A549 (cell line): ENCODE measurements at regions not wholly inside any gene's neighbourhood (a gene's known extent, or its start where the extent isn't known, plus 50 kb on each side); places are given as distances from the start of the nearest gene placed in this dataset.

Experiments used
- ATAC-seq, 2 experiments: fragments of 200-7000 bp in 1 of 2; fragments of >200 bp in 1 of 2; cut with Nextera tagmentation in 1 of 2; cut with Tn5 transposase in 1 of 2; 3 replicates each; pipeline versions ENCODE4 v1.8.0 to v1.9.1; 2018 to 2020; ENCODE audit warnings: mild to moderate bottlenecking in 1 of 2, moderate library complexity in 1 of 2
- CTCF ChIA-PET: fragments of 300-600 bp; sonication (Branson Sonifier 250); formaldehyde crosslinking; extraction: SDS; loops from one replicate; lab custom pipeline; 2021; ENCODE audit warnings: antibody characterized with exemption, inconsistent platforms; lab: Yijun Ruan, JAX
- POLR2A ChIA-PET: fragments of 350-600 bp; formaldehyde crosslinking; extraction: SDS; loops from one replicate; lab custom pipeline; 2021; ENCODE audit warnings: antibody characterized with exemption, inconsistent platforms; lab: Yijun Ruan, JAX
- DNase-seq, 2 experiments: peaks; one replicate each; pipeline versions ENCODE4 v3.0.0 to v3.0.0-alpha.2; 2011 to 2016; ENCODE audit warnings: low read depth in 1 of 2, low spot score in 1 of 2
- FAIRE-seq: peaks from 2 replicates; lab custom pipeline; 2011; peaks lifted over from hg19 to GRCh38; lab: Jason Lieb, UNC
- H3K27ac ChIP-seq, 2 experiments: fragments of >200 bp; sonication (Bioruptor Twin); formaldehyde crosslinking; 3 replicates each; pipeline ENCODE4 v1.5.1; 2016 to 2017
- H3K4me1 ChIP-seq: fragments of >200 bp; sonication (Bioruptor Twin); formaldehyde crosslinking; 3 replicates; pipeline ENCODE4 v1.6.1; 2016
- H3K4me2 ChIP-seq: fragments of >200 bp; sonication (Bioruptor Twin); formaldehyde crosslinking; 3 replicates; pipeline ENCODE4 v1.6.1; 2016
- H3K4me3 ChIP-seq: fragments of >200 bp; sonication (Bioruptor Twin); formaldehyde crosslinking; 3 replicates; pipeline ENCODE4 v1.5.1; 2016
- H3K9me3 ChIP-seq: fragments of >200 bp; sonication (Bioruptor Twin); formaldehyde crosslinking; 3 replicates; pipeline ENCODE4 v1.6.1; 2016
- BHLHE40 ChIP-seq: IDR thresholded peaks from 2 replicates; pipeline ENCODE4 v1.6.1; 2012; ENCODE audit warnings: low read depth, low read length, inconsistent platforms
- CBX8 ChIP-seq: fragments of 200-600 bp; sonication (generic); IDR thresholded peaks from 2 replicates; pipeline ENCODE4 v1.6.1; 2016
- CEBPB ChIP-seq, 2 experiments: fragments of >200 bp in 1 of 2; sonication (Bioruptor Twin) in 1 of 2; formaldehyde crosslinking in 1 of 2; IDR thresholded peaks; 2 replicates each; pipeline ENCODE4 v1.6.1; 2012 to 2016
- EHMT2 ChIP-seq: fragments of 200-600 bp; sonication (generic); IDR thresholded peaks from 2 replicates; pipeline ENCODE4 v1.6.1; 2016; ENCODE audit warnings: antibody characterized with exemption, low read depth, mild to moderate bottlenecking, moderate library complexity
- ELK1 ChIP-seq: fragments of 150-350 bp; IDR thresholded peaks from 2 replicates; pipeline ENCODE4 v1.6.1; 2014; ENCODE audit warnings: low read depth, mild to moderate bottlenecking, low read length
- ESRRA ChIP-seq: fragments of 150-350 bp; IDR thresholded peaks from 2 replicates; pipeline ENCODE4 v1.6.1; 2014; ENCODE audit warnings: mild to moderate bottlenecking, low read length, borderline replicate concordance
- FOSL2 ChIP-seq, 2 experiments: fragments of 450-650 bp in 1 of 2; fragments of >200 bp in 1 of 2; sonication (Bioruptor Twin) in 1 of 2; formaldehyde crosslinking; IDR thresholded peaks; 2 replicates each; pipeline versions ENCODE4 v1.5.0 to v1.6.1; 2016 to 2020; ENCODE audit warnings: mild to moderate bottlenecking in 1 of 2, moderate library complexity in 1 of 2
- GATA3 ChIP-seq: IDR thresholded peaks from 2 replicates; pipeline ENCODE4 v1.6.1; 2012; ENCODE audit warnings: borderline replicate concordance
- HEYL ChIP-seq: fragments of 250-450 bp; sonication (Bioruptor Pico); IDR thresholded peaks from 2 replicates; pipeline ENCODE4 v1.8.0; 2021; ENCODE audit warnings: mild to moderate bottlenecking, moderate library complexity
- HOXB13 ChIP-seq: fragments of 250-450 bp; sonication (Bioruptor Pico); IDR thresholded peaks from 2 replicates; pipeline ENCODE4 v1.5.0; 2020; ENCODE audit warnings: low read depth, mild to moderate bottlenecking, moderate library complexity
- KDM1A ChIP-seq: fragments of 200-600 bp; sonication (generic); IDR thresholded peaks from 2 replicates; pipeline ENCODE4 v1.6.1; 2016; ENCODE audit warnings: low read depth, mild to moderate bottlenecking
- MAFK ChIP-seq: fragments of 450-650 bp; IDR thresholded peaks from 2 replicates; pipeline ENCODE4 v1.6.1; 2014; ENCODE audit not compliant: partially characterized antibody
- MAZ ChIP-seq: fragments of 150-350 bp; IDR thresholded peaks from 2 replicates; pipeline ENCODE4 v1.6.1; 2014; ENCODE audit warnings: antibody characterized with exemption, low read depth, low read length, borderline replicate concordance
- MYC ChIP-seq: IDR thresholded peaks from 2 replicates; pipeline ENCODE4 v1.6.1; 2012; ENCODE audit warnings: mild to moderate bottlenecking, inconsistent platforms, low read length, improper control_type of control experiment, borderline replicate concordance
- NR3C1 ChIP-seq: fragments of >200 bp; sonication (Bioruptor Twin); formaldehyde crosslinking; IDR thresholded peaks from 3 replicates; pipeline ENCODE4 v1.6.1; 2017
- PHF8 ChIP-seq: fragments of 200-600 bp; sonication (generic); IDR thresholded peaks from 2 replicates; pipeline ENCODE4 v1.6.1; 2016; ENCODE audit warnings: low read depth, mild to moderate bottlenecking, antibody characterized with exemption, moderate library complexity, borderline replicate concordance
- POLR2A ChIP-seq: IDR thresholded peaks from 2 replicates; pipeline ENCODE4 v1.6.1; 2012; ENCODE audit warnings: mild to moderate bottlenecking, low read length
- RARB ChIP-seq: fragments of 250-450 bp; sonication (Bioruptor Pico); IDR thresholded peaks from 2 replicates; pipeline ENCODE4 v1.8.0; 2021; ENCODE audit warnings: mild to moderate bottlenecking, moderate library complexity
- RFX5 ChIP-seq: fragments of 450-650 bp; IDR thresholded peaks from 2 replicates; pipeline ENCODE4 v1.7.1; 2014; ENCODE audit warnings: antibody characterized with exemption, mild to moderate bottlenecking, moderate library complexity
- RNF2 ChIP-seq: fragments of 200-600 bp; sonication (generic); IDR thresholded peaks from 2 replicates; pipeline ENCODE4 v1.6.1; 2016; ENCODE audit warnings: low read depth, mild to moderate bottlenecking, antibody characterized with exemption, moderate library complexity, borderline replicate concordance
- SMC3 ChIP-seq: fragments of >200 bp; sonication (Bioruptor Twin); formaldehyde crosslinking; IDR thresholded peaks from 3 replicates; pipeline ENCODE4 v1.6.1; 2018; ENCODE audit warnings: inconsistent platforms
- SREBF2 ChIP-seq: fragments of 450-650 bp; IDR thresholded peaks from 2 replicates; pipeline ENCODE4 v1.6.1; 2014; ENCODE audit warnings: mild to moderate bottlenecking, moderate library complexity
- TFCP2L1 ChIP-seq: fragments of 250-450 bp; sonication (Bioruptor Pico); IDR thresholded peaks from 2 replicates; pipeline ENCODE4 v1.5.0; 2021; ENCODE audit warnings: mild to moderate bottlenecking
- ZFP36 ChIP-seq: fragments of 450-650 bp; IDR thresholded peaks from 2 replicates; pipeline ENCODE4 v1.6.1; 2014; ENCODE audit warnings: borderline replicate concordance; ENCODE audit not compliant: partially characterized antibody
- ZSCAN20 ChIP-seq: fragments of 250-450 bp; sonication (Bioruptor Pico); IDR thresholded peaks from 2 replicates; pipeline ENCODE4 v1.8.0; 2022; ENCODE audit warnings: mild to moderate bottlenecking, moderate library complexity
- WGBS: methylation state at CpG from one replicate; pipeline ENCODE4 v1.1.6; 2017; ENCODE audit errors: missing lambda C conversion rate; 5-methylcytosine and 5-hydroxymethylcytosine counted together

GRCh38 chr16:82317411-82318167 is 147.6 kb upstream of the MPHOSPH6 start:
- no peak for DNase-seq
- no peak overlapping the region for H3K4me2 ChIP-seq
- TF ChIP-seq ZFP36 (no peak), TFCP2L1 (no peak), ESRRA (no peak), RFX5 (no peak), CEBPB (IDR thresholded peaks at IDR 0.05) (no peak), RNF2 (no peak), POLR2A (no peak), BHLHE40 (no peak), GATA3 (no peak), MAFK (no peak), SMC3 (no peak), HEYL (CRISPR knock-in tag) (no peak), ELK1 (no peak), CBX8 (no peak), SREBF2 (no peak), HOXB13 (CRISPR knock-in tag) (no peak), NR3C1 (no peak), KDM1A (no peak), MAZ (no peak)
- 21% methylated on average over 7 of the region's 7 CpGs for WGBS
- CTCF ChIA-PET: interaction anchor here (0.8 kb wide), 1 partner anchor 12 kb away, joined by 3 read pairs; no protein-coding TSS in a partner anchor
- no peak for FAIRE-seq
- POLR2A ChIA-PET: no interaction called here
- no peaks in the 10 kb centered on the region for H3K9me3 ChIP-seq
- no peak overlapping the region for H3K27ac ChIP-seq
- no peak overlapping the region for H3K4me3 ChIP-seq
- ATAC-seq: no peak
- no peaks in the 10 kb centered on the region for H3K4me1 ChIP-seq

- POLR2A ChIA-PET: no interaction called here
- no peaks in the 10 kb centered on the region for H3K4me1 ChIP-seq
- no peak for ATAC-seq
- H3K9me3 ChIP-seq: no peaks in the 10 kb centered on the region
- H3K4me3 ChIP-seq: no peak overlapping the region
- no peak for DNase-seq
- no peak overlapping the region for H3K4me2 ChIP-seq
- H3K27ac ChIP-seq: no peak overlapping the region
- no peak for FAIRE-seq
- 0% methylated on average over 1 of the region's 1 CpG for WGBS
- TF ChIP-seq FOSL2 (IDR thresholded peaks at IDR 0.05) (no peak), FOSL2 (CRISPR knock-in tag; IDR thresholded peaks at IDR 0.05) (no peak), PHF8 (no peak), ZSCAN20 (no peak)
- TF ChIP-seq, all 56 proteins: peak for 0
- CTCF ChIA-PET: interaction anchor here (0.8 kb wide), 1 partner anchor 67 kb away, joined by 3 read pairs; no protein-coding TSS in a partner anchor
Observed at GRCh38 chr16:82313754-82314153, 143.7 kb upstream of the MPHOSPH6 start.

GRCh38 chr16:82311528-82311927 is 141.5 kb upstream of the MPHOSPH6 start:
- FAIRE-seq (no peak), ATAC-seq (no peak), DNase-seq (no peak)
- ChIA-PET CTCF (no interaction called here), POLR2A (no interaction called here)
- H3K4me1 ChIP-seq: no peaks in the 10 kb centered on the region
- H3K4me2 ChIP-seq: no peak overlapping the region
- H3K9me3 ChIP-seq: no peaks in the 10 kb centered on the region
- TF ChIP-seq MYC (no peak), POLR2A (no peak), RARB (CRISPR knock-in tag) (no peak), EHMT2 (no peak), TFCP2L1 (no peak), KDM1A (no peak), ESRRA (no peak)
- WGBS: 29% methylated on average over 5 of the region's 5 CpGs
- H3K4me3 ChIP-seq: no peak overlapping the region
- H3K27ac ChIP-seq: no peak overlapping the region
